SK-N-DZ (cell line): ENCODE measurements at regions not wholly inside any gene's neighbourhood (a gene's known extent, or its start where the extent isn't known, plus 50 kb on each side); places are given as distances from the start of the nearest gene placed in this dataset.

Experiments
- DNase-seq: peaks from one replicate; pipeline ENCODE4 v3.0.0-alpha.2; 2015; ENCODE audit warnings: low spot score

GRCh38 chr12:92089559-92089958, 56.1 kb downstream of the BTG1 start:
- DNase-seq = no peak

- DNase-seq = no peak
These were observed 56.8 kb downstream of the BTG1 start for GRCh38 chr12:92088805-92089204.

GRCh38 chr12:92085736-92086040, 60.0 kb downstream of the BTG1 start:
- DNase-seq = no peak

GRCh38 chr12:92085040-92085735, 60.5 kb downstream of the BTG1 start:
- no peak for DNase-seq

- no peak for DNase-seq
These were observed 64.7 kb downstream of the BTG1 start for GRCh38 chr12:92080911-92081285.

GRCh38 chr12:92079054-92079385, 66.6 kb downstream of the BTG1 start:
- DNase-seq = no peak

GRCh38 chr12:92078167-92079053, 67.2 kb downstream of the BTG1 start:
- DNase-seq = no peak

GRCh38 chr12:92077530-92077929, 68.1 kb downstream of the BTG1 start:
- no peak for DNase-seq

GRCh38 chr12:92076101-92076500, 69.5 kb downstream of the BTG1 start:
- DNase-seq = no peak

- no peak for DNase-seq
These were observed 70.2 kb downstream of the BTG1 start for GRCh38 chr12:92075425-92075914.

- no peak for DNase-seq
These were observed 70.8 kb downstream of the BTG1 start for GRCh38 chr12:92074889-92075288.

- DNase-seq = no peak
These were observed 72.6 kb downstream of the BTG1 start for GRCh38 chr12:92073094-92073493.

GRCh38 chr12:92072112-92072511, 73.5 kb downstream of the BTG1 start:
- DNase-seq = no peak

- no peak for DNase-seq
These were observed 74.7 kb downstream of the BTG1 start for GRCh38 chr12:92070864-92071445.

- no peak for DNase-seq
These were observed 75.4 kb downstream of the BTG1 start for GRCh38 chr12:92070054-92070863.

- DNase-seq = no peak
These were observed 77.2 kb downstream of the BTG1 start for GRCh38 chr12:92068459-92068858.

- DNase-seq = no peak
These were observed 80.0 kb downstream of the BTG1 start for GRCh38 chr12:92065639-92066038.

GRCh38 chr12:92065018-92065499, 80.6 kb downstream of the BTG1 start:
- DNase-seq = no peak

GRCh38 chr12:92064422-92064821, 81.2 kb downstream of the BTG1 start:
- DNase-seq = peak; percentile 20

- no peak for DNase-seq
These were observed 82.0 kb downstream of the BTG1 start for GRCh38 chr12:92063641-92064040.
